Transverse colon (tissue), 4 donors: ENCODE measurements at regions not wholly inside any gene's neighbourhood (a gene's known extent, or its start where the extent isn't known, plus 50 kb on each side); places are given as distances from the start of the nearest gene placed in this dataset.

Experiments used
- DNase-seq: peaks from one replicate; pipeline ENCODE4 v3.0.0-alpha.2; 2019
- H3K27ac ChIP-seq, 4 donors: fragments of 200-600 bp; sonication (generic); 2 replicates each; pipeline ENCODE4 v1.5.1; 2016 to 2018; ENCODE audit warnings: inconsistent platforms in 4 of 4
- H3K27me3 ChIP-seq: fragments of 200-600 bp; sonication (generic); 2 replicates; pipeline ENCODE4 v1.5.1; 2017; ENCODE audit warnings: inconsistent platforms
- H3K36me3 ChIP-seq, 4 donors: fragments of 200-600 bp; sonication (generic); 2 replicates each; pipeline ENCODE4 v1.5.1; 2017 to 2019; ENCODE audit warnings: inconsistent platforms in 4 of 4
- H3K4me1 ChIP-seq, 4 donors: fragments of 200-600 bp; sonication (generic); 2 replicates each; pipeline ENCODE4 v1.5.1; 2017 to 2020; ENCODE audit warnings: inconsistent platforms in 4 of 4
- H3K4me3 ChIP-seq, 4 donors: fragments of 200-600 bp; sonication (generic); 1 replicate in 1 of 4; 2 replicates in 3 of 4; pipeline versions ENCODE4 v1.5.1 to v1.6.1; 2017 to 2019; ENCODE audit warnings: inconsistent platforms in 4 of 4
- H3K9me3 ChIP-seq, 2 donors: fragments of 200-600 bp; sonication (generic); 2 replicates each; pipeline ENCODE4 v1.5.1; 2017 to 2019; ENCODE audit warnings: inconsistent platforms in 2 of 2
- EP300 ChIP-seq: sonication (generic); formaldehyde crosslinking; IDR thresholded peaks from one replicate; pipeline ENCODE4 v1.6.1; 2017; ENCODE audit warnings: antibody characterized with exemption, low read depth
- POLR2A ChIP-seq: fragments of 450-650 bp; IDR thresholded peaks from one replicate; pipeline ENCODE4 v1.6.1; 2016; ENCODE audit warnings: antibody characterized with exemption, mild to moderate bottlenecking, moderate library complexity
- POLR2AphosphoS5 ChIP-seq, 3 donors: sonication (generic); formaldehyde crosslinking; IDR thresholded peaks; one replicate each; pipeline ENCODE4 v1.6.1; 2016; ENCODE audit warnings: antibody characterized with exemption in 3 of 3
- WGBS, 2 donors: methylation state at CpG; one replicate each; pipeline ENCODE4 v1.1.5; 2018; ENCODE audit warnings: low coverage in 1 of 2; 5-methylcytosine and 5-hydroxymethylcytosine counted together
- in situ Hi-C, 4 donors: fragments of 200-750 bp; cut with MboI; loops; one replicate each; pipeline versions ENCODE4 v1.15.0 to v1.15.1; 2017; ENCODE audit warnings: low sequenced_read_pairs in 3 of 4, low pct_ligation_motif_present in 1 of 4, low pct_unique_long_range_greater_than_20kb in 1 of 4
- intact Hi-C: fragments of 100-400 bp; cut with DNase I; formaldehyde crosslinking; loops from one replicate; pipeline ENCODE4 v1.15.1; 2023; ENCODE audit warnings: low total_unique reads
- TF ChIP-seq, protein P1 (sequence below), 5 experiments: fragments of 200-600 bp in 3 of 5; fragments of 450-650 bp in 2 of 5; sonication (generic) in 3 of 5; IDR thresholded peaks; 1 replicate in 2 of 5; 2 replicates in 3 of 5; pipeline ENCODE4 v1.5.1; 2016 to 2017; ENCODE audit warnings: antibody characterized with exemption in 5 of 5, inconsistent platforms in 3 of 5, mild to moderate bottlenecking in 2 of 5, moderate library complexity in 1 of 5

DNA sequence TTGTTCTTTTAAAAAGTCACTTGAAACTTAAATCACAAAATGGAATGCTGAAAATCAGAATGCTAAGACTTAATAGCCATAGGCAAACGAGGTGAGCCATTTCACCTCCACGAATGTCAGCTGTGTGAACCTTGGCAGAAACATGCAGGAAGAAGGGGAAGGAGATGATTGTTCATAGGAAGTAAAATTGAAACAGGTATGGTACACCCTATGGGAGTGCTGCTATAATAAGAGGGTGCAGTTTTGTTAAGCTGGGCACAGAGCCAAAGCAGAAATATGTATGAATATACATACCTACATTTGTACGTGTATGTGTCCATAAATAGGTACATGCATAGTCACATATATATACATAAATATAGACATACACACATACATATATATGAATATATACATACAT, 51.0 kb upstream of the SPINK5 start:
- Histone ChIP-seq H3K9me3 (no peaks in the 10 kb centered on the region), H3K4me3 (no peak overlapping the region), H3K4me1 (no peaks in the 10 kb centered on the region), H3K27me3 (no peaks in the 10 kb centered on the region), H3K27ac (no peak overlapping the region), H3K36me3 (no peaks in the 10 kb centered on the region)
- in situ Hi-C loops (no loop called here), intact Hi-C loops (no loop called here)
- no peak for DNase-seq
- WGBS, 2 donors = 47 to 59% methylated on average over 3 of the region's 3 CpGs
- TF ChIP-seq POLR2AphosphoS5 (IDR thresholded peaks at IDR 0.05) = no peak
- TF ChIP-seq EP300 = no peak

DNA sequence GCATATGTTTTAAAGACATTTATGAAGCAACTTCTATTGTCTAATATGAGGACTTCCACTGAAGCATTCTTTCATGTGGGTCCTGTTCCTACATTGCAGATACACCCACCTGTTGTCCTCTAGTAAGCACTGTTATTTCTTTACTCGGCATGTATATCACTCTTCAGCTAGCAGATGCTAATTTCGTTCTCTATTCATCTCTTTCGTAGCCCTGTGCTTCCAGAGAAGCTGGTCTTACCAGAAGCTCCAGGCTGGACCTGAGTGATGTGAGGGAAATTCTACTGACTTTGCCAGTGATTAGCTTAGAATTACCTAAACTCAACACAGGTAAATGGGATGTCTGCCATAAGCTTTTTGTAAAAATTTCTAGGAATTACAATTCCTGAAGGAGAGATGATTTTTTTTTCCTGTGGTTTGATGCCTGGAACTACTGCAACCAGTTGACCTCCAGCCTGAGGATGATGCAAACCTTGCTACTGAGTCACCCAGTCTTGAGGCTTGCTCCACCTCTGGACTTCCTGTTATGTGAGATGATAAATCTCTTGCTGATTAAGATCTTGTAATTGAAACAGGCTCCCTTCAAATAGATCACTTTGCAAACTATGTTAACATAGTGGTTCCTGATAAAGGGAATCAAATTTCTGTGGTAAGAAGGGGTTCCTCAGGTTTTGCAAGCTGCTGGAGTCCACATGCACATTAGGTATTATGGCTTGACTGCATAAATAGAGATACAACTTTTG, 52.2 kb upstream of the SPINK5 start:
- in situ Hi-C loops = no loop called here
- H3K9me3 ChIP-seq = no peaks in the 10 kb centered on the region
- WGBS, 2 donors = 86 to 92% methylated on average over 2 to 3 of the region's 3 CpGs
- H3K27me3 ChIP-seq = no peaks in the 10 kb centered on the region
- no peak overlapping the region for H3K27ac ChIP-seq
- DNase-seq = no peak
- intact Hi-C loops = no loop called here
- H3K4me3 ChIP-seq = no peak overlapping the region
- H3K36me3 ChIP-seq = no peaks in the 10 kb centered on the region
- no peaks in the 10 kb centered on the region for H3K4me1 ChIP-seq
- TF ChIP-seq EP300 = no peak
- TF ChIP-seq POLR2AphosphoS5 (IDR thresholded peaks at IDR 0.05) = no peak
- TF ChIP-seq, protein P1, sequence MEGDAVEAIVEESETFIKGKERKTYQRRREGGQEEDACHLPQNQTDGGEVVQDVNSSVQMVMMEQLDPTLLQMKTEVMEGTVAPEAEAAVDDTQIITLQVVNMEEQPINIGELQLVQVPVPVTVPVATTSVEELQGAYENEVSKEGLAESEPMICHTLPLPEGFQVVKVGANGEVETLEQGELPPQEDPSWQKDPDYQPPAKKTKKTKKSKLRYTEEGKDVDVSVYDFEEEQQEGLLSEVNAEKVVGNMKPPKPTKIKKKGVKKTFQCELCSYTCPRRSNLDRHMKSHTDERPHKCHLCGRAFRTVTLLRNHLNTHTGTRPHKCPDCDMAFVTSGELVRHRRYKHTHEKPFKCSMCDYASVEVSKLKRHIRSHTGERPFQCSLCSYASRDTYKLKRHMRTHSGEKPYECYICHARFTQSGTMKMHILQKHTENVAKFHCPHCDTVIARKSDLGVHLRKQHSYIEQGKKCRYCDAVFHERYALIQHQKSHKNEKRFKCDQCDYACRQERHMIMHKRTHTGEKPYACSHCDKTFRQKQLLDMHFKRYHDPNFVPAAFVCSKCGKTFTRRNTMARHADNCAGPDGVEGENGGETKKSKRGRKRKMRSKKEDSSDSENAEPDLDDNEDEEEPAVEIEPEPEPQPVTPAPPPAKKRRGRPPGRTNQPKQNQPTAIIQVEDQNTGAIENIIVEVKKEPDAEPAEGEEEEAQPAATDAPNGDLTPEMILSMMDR (IDR thresholded peaks at IDR 0.05) = no peak
- no peak for TF ChIP-seq POLR2A

DNA sequence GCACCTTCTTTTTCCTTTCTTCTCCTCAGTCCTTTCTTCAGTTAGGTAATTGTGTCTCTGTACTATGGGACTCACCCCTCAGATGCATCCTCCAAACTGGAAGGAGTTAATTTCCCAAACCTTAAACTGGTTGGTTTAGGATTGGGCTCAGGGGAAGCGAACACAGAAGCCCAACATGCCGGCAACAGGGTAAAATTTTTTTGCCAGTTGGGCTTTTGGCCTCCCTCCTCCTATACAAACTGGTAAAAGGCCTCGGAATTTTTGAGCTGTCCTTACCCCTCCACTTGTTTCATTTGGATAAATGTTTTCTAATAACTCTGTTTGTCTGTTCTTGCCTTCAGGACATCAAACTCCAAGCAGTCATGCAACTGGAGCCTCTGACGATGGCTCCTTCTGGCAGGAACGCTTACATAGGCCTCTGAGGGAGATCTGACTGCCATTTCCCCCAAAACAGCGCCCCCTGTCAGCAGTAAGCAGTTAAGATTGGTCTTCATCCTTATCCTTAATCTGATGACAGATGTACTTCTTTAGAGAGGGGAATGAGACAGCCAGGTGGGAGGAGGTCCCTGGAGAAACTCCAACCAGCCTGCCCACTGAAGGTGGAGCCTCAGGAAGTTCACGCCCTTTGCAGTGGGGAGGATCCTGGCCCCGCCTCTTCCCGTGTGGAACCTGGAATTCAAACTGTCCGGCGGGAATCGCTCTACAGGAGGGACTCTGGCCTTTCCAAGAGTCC, 57.8 kb upstream of the SPINK5 start:
- no peak for DNase-seq
- in situ Hi-C loops (no loop called here), intact Hi-C loops (no loop called here)
- Histone ChIP-seq H3K27ac (no peak overlapping the region), H3K4me1 (no peaks in the 10 kb centered on the region), H3K36me3 (no peaks in the 10 kb centered on the region), H3K4me3 (no peak overlapping the region), H3K9me3 (peaks cover 16 to 23% of the 10 kb centered on the region in 2 donors), H3K27me3 (no peaks in the 10 kb centered on the region)
- TF ChIP-seq POLR2A (no peak), EP300 (no peak), POLR2AphosphoS5 (IDR thresholded peaks at IDR 0.05) (no peak)
- TF ChIP-seq, protein P1 (IDR thresholded peaks at IDR 0.05) = no peak
- WGBS, 2 donors = 66 to 68% methylated on average over 3 to 12 of the region's 12 CpGs

DNA sequence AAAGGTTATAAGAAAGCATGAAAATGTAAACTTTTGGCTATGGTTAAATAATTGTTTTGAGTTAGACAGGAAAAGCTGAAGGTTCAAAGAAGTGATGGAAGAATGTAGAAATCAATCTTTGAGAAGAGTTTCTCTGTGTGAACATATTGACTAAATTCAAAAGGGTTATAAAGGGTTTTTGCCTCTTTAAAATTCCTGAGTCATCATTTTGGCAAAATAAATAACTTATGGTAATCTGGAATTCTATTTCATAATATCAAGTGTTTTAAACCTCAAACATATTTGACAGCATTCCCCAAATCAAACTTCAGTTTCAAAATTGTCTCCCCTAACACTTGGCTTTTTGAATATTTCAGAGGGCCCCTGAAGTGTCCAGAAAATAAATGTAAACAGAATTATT, 60.6 kb upstream of the SPINK5 start:
- in situ Hi-C loops (no loop called here), intact Hi-C loops (no loop called here)
- H3K9me3 ChIP-seq = peaks cover 22 to 26% of the 10 kb centered on the region in 2 donors
- H3K27ac ChIP-seq = no peak overlapping the region
- H3K4me1 ChIP-seq = no peaks in the 10 kb centered on the region
- TF ChIP-seq POLR2AphosphoS5 (IDR thresholded peaks at IDR 0.05) (no peak), POLR2A (no peak), EP300 (no peak)
- TF ChIP-seq, protein P1 (IDR thresholded peaks at IDR 0.05) = no peak
- no peaks in the 10 kb centered on the region for H3K36me3 ChIP-seq
- no peak for DNase-seq
- H3K27me3 ChIP-seq = no peaks in the 10 kb centered on the region
- no peak overlapping the region for H3K4me3 ChIP-seq
